BE2C (cell line): ENCODE measurements at regions not wholly inside any gene's neighbourhood (a gene's known extent, or its start where the extent isn't known, plus 50 kb on each side); places are given as distances from the start of the nearest gene placed in this dataset.

ENCODE experiments used
- DNase-seq: peaks from one replicate; pipeline ENCODE4 v3.0.0-alpha.2; 2020
- H3K27me3 ChIP-seq: fragments of 250-450 bp; sonication (Bioruptor Pico); 2 replicates; pipeline ENCODE4 v1.5.1; 2020; ENCODE audit warnings: mild to moderate bottlenecking
- H3K36me3 ChIP-seq: fragments of 250-450 bp; sonication (Bioruptor Pico); 2 replicates; pipeline ENCODE4 v1.5.1; 2020; ENCODE audit warnings: mild to moderate bottlenecking
- H3K4me1 ChIP-seq: fragments of 250-450 bp; sonication (Bioruptor Pico); 2 replicates; pipeline ENCODE4 v1.5.1; 2020
- H3K4me3 ChIP-seq: 2 replicates; pipeline ENCODE4 v1.5.1; 2011; ENCODE audit warnings: low read depth, low read length
- H3K9me3 ChIP-seq: fragments of 250-450 bp; sonication (Bioruptor Pico); 2 replicates; pipeline ENCODE4 v1.5.1; 2020
- CTCF ChIP-seq: IDR thresholded peaks from 2 replicates; pipeline ENCODE4 v1.5.1; 2012; ENCODE audit warnings: mild to moderate bottlenecking, low read depth, low read length

- no peak for DNase-seq
- no peaks in the 10 kb centered on the region for H3K36me3 ChIP-seq
- no peak overlapping the region for H3K4me3 ChIP-seq
- H3K4me1 ChIP-seq = no peaks in the 10 kb centered on the region
- peaks cover 9% of the 10 kb centered on the region for H3K27me3 ChIP-seq
- no peaks in the 10 kb centered on the region for H3K9me3 ChIP-seq
- no peak for TF ChIP-seq CTCF
These were observed 136.5 kb downstream of the RAP2A start for GRCh38 chr13:97570442-97570841.

- TF ChIP-seq CTCF = no peak
- no peak for DNase-seq
- no peaks in the 10 kb centered on the region for H3K4me1 ChIP-seq
- no peaks in the 10 kb centered on the region; the same call in none of the 2 replicates for H3K27me3 ChIP-seq
- no peaks in the 10 kb centered on the region for H3K36me3 ChIP-seq
- H3K9me3 ChIP-seq = no peaks in the 10 kb centered on the region
- H3K4me3 ChIP-seq = no peak overlapping the region
These were observed 139.0 kb downstream of the RAP2A start for GRCh38 chr13:97573011-97573410.

GRCh38 chr13:97574926-97575325, 141.0 kb downstream of the RAP2A start:
- Histone ChIP-seq H3K9me3 (no peaks in the 10 kb centered on the region), H3K4me3 (no peak overlapping the region), H3K36me3 (no peaks in the 10 kb centered on the region), H3K4me1 (no peaks in the 10 kb centered on the region), H3K27me3 (no peaks in the 10 kb centered on the region; the same call in 1 of the 2 replicates)
- peak; percentile 36 for DNase-seq
- peak; percentile 60 for TF ChIP-seq CTCF

GRCh38 chr13:97577026-97577425, 143.1 kb downstream of the RAP2A start:
- Histone ChIP-seq H3K4me3 (no peak overlapping the region), H3K27me3 (no peaks in the 10 kb centered on the region; the same call in 1 of the 2 replicates)

GRCh38 chr13:97582170-97582569, 148.2 kb downstream of the RAP2A start:
- Histone ChIP-seq H3K4me1 (no peaks in the 10 kb centered on the region), H3K9me3 (no peaks in the 10 kb centered on the region), H3K4me3 (no peak overlapping the region), H3K27me3 (no peaks in the 10 kb centered on the region), H3K36me3 (no peaks in the 10 kb centered on the region)
- no peak for TF ChIP-seq CTCF
- no peak for DNase-seq

More at GRCh38 chr13:97577026-97577425, 143.1 kb downstream of the RAP2A start:
- Histone ChIP-seq H3K4me1 (no peaks in the 10 kb centered on the region), H3K9me3 (no peaks in the 10 kb centered on the region), H3K36me3 (no peaks in the 10 kb centered on the region)
- TF ChIP-seq CTCF = no peak
- DNase-seq = no peak

- Histone ChIP-seq H3K4me3 (no peak overlapping the region), H3K9me3 (no peaks in the 10 kb centered on the region), H3K4me1 (no peaks in the 10 kb centered on the region), H3K36me3 (no peaks in the 10 kb centered on the region), H3K27me3 (no peaks in the 10 kb centered on the region)
- no peak for DNase-seq
- TF ChIP-seq CTCF = no peak
These were observed 150.0 kb downstream of the RAP2A start for GRCh38 chr13:97583907-97584497.
